ENCODE measurements at regions not wholly inside any gene's neighbourhood (a gene's known extent, or its start where the extent isn't known, plus 50 kb on each side); places are given as distances from the start of the nearest gene placed in this dataset.

DNA sequence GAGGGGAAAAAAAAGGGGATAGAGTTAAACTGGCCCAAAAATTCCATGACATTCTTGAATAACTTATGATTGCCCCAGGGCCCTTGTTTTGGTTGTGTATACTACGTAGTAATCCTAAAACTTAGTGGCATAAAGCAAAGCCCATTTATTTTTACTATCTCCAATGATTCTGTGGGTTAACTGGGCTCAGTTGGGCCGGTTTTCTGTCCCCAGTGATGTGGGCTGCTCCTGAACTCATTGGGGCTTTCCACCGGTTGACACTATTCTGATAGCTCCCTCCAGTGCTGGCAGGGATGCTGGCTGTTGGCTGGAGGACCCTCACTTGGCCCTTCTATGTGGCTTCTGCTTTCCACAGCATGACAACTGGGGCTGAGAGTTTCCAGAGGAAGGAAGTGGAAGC, 60.0 kb upstream of the TGIF1 start:
- no peak for ATAC-seq
- Histone ChIP-seq H3K9me3 (no peaks in the 10 kb centered on the region), H3K36me3 (no peaks in the 10 kb centered on the region), H3K27me3 (no peaks in the 10 kb centered on the region), H3K4me3 (no peak overlapping the region), H3K27ac (no peak overlapping the region), H3K4me1 (no peaks in the 10 kb centered on the region)
- TF ChIP-seq, protein P1, sequence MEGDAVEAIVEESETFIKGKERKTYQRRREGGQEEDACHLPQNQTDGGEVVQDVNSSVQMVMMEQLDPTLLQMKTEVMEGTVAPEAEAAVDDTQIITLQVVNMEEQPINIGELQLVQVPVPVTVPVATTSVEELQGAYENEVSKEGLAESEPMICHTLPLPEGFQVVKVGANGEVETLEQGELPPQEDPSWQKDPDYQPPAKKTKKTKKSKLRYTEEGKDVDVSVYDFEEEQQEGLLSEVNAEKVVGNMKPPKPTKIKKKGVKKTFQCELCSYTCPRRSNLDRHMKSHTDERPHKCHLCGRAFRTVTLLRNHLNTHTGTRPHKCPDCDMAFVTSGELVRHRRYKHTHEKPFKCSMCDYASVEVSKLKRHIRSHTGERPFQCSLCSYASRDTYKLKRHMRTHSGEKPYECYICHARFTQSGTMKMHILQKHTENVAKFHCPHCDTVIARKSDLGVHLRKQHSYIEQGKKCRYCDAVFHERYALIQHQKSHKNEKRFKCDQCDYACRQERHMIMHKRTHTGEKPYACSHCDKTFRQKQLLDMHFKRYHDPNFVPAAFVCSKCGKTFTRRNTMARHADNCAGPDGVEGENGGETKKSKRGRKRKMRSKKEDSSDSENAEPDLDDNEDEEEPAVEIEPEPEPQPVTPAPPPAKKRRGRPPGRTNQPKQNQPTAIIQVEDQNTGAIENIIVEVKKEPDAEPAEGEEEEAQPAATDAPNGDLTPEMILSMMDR (IDR thresholded peaks at IDR 0.05), result no peak
- no peak for FAIRE-seq
- WGBS, 2 donors, result 80 to 83% methylated on average over 3 of the region's 3 CpGs
- DNase-seq, result no peak
- intact Hi-C loops (cut with DNase I), result no loop called here

DNA sequence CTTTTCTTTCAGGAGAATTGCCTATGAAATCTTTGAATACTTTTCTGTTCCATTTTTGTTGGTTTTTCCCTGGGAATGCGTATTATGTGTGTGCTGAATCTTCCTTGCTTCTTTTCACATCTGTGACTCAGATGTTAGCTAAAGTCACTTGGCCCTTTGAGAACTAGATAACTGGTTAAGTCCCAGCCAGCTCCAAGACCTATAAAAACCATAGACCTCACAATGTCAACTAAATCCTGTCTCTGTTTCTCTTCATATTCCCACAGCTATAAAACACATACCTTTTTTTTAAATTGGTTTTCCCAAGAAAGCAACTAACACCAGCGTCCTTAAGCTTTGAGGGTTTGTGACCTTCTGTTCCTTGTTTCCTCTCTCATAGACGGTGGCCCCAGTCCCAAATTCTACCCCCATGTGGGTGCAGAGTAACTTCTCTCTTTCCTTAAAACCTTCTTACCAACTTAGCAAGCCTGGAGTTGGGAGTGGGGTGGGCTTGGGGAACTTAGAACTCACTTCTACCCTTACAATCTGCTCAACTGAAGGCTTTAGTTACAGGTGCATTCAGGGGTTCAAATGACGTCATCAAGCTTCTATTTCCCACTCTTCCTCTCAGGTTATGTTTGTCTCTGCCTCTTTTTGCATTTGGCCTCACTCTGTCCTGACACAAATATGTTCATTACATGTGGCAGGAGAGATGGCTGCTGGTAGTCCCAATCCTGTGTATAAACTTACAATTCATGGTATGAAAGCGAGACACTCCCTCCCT, 58.1 kb upstream of the TGIF1 start:
- H3K27ac ChIP-seq, result no peak overlapping the region
- no peaks in the 10 kb centered on the region for H3K9me3 ChIP-seq
- WGBS, 2 donors, result 78 to 82% methylated on average over 5 of the region's 5 CpGs
- no peak overlapping the region for H3K4me3 ChIP-seq
- H3K4me1 ChIP-seq, result no peaks in the 10 kb centered on the region
- intact Hi-C loops (cut with DNase I), result no loop called here
- DNase-seq (no peak), FAIRE-seq (no peak), ATAC-seq (no peak)
- no peaks in the 10 kb centered on the region for H3K27me3 ChIP-seq
- no peaks in the 10 kb centered on the region for H3K36me3 ChIP-seq
- TF ChIP-seq, protein P1 (IDR thresholded peaks at IDR 0.05), result no peak

DNA sequence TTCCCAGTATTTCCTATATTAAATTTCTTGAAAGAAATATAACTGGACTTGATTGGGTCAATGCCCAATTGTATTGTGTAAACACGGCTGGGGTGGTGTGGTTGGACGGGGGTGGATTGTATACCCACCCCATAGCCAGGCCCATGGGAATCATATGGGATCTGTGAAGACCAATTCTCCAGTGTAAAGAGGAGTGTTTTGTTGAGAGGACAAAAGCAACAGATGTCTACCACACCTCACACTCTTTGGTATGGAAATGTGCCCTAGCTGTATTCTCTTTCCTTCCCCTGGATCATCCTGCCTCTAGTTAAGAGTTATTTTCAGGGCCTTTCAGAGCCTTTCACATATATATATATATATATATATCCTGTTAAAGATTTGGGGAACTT, 57.5 kb upstream of the TGIF1 start:
- ATAC-seq, result no peak
- H3K4me3 ChIP-seq, result no peak overlapping the region
- FAIRE-seq, result no peak
- no peak overlapping the region for H3K27ac ChIP-seq
- no peak for DNase-seq
- no peaks in the 10 kb centered on the region for H3K27me3 ChIP-seq
- no peaks in the 10 kb centered on the region for H3K4me1 ChIP-seq
- intact Hi-C loops (cut with DNase I), result no loop called here
- TF ChIP-seq, protein P1 (IDR thresholded peaks at IDR 0.05), result no peak
- WGBS, 2 donors, result 78 to 83% methylated on average over 2 of the region's 2 CpGs
- H3K9me3 ChIP-seq, result no peaks in the 10 kb centered on the region
- no peaks in the 10 kb centered on the region for H3K36me3 ChIP-seq

DNA sequence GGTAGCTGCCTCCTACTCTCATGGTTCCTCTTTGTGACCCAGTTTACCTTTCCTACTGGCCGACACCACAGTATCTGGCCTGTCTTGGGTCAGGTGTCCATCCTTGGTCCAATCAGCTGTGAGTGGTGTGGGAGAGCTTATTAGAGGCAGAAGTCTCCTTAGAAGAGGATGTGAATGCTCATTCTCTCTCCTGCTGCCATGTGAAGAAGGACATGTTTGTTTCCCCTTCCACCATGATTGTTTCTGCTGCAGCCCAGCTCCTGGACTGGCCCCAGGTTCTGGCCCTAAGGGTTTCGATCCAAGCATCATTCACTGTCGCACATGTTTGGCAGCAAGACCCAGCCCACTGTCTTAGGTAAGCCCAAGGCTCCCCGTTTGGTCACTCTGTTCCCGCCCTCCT, 55.3 kb upstream of the TGIF1 start:
- WGBS, 2 donors, result 85 to 99% methylated on average over 5 of the region's 5 CpGs
- DNase-seq (no peak), ATAC-seq (no peak), FAIRE-seq (no peak)
- intact Hi-C loops (cut with DNase I), result no loop called here
- H3K9me3 ChIP-seq, result no peaks in the 10 kb centered on the region
- H3K36me3 ChIP-seq, result no peaks in the 10 kb centered on the region
- no peaks in the 10 kb centered on the region for H3K27me3 ChIP-seq
- H3K4me3 ChIP-seq, result no peak overlapping the region
- no peaks in the 10 kb centered on the region for H3K4me1 ChIP-seq
- TF ChIP-seq, protein P1 (IDR thresholded peaks at IDR 0.05), result no peak
- no peak overlapping the region for H3K27ac ChIP-seq

DNA sequence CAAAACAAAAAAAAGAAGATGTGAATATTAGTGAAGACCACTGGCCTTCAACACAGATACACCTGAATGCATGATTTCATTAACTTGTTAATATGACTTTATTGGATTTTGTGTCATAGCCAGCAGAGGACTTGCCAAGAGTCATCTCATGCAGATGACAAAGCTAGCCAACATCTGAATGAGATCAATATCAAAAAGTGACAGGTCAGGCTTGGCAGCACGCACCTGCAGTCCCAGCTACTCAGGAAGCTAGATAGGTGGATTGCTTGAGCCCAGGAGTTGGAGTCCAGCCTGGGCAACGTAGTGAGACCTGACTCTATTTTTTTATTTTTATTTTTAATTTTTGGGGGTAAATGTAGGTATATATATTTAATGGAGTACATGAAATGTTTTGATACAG, 54.5 kb upstream of the TGIF1 start:
- TF ChIP-seq, protein P1 (IDR thresholded peaks at IDR 0.05), result no peak
- 49 to 53% methylated on average over 2 of the region's 2 CpGs for WGBS, 2 donors
- no peak for ATAC-seq
- H3K4me1 ChIP-seq, result no peaks in the 10 kb centered on the region
- intact Hi-C loops (cut with DNase I), result no loop called here
- no peaks in the 10 kb centered on the region for H3K27me3 ChIP-seq
- H3K4me3 ChIP-seq, result no peak overlapping the region
- no peak for FAIRE-seq
- no peaks in the 10 kb centered on the region for H3K9me3 ChIP-seq
- H3K27ac ChIP-seq, result no peak overlapping the region
- DNase-seq, result no peak
- no peaks in the 10 kb centered on the region for H3K36me3 ChIP-seq

Measured in pancreas (tissue), 10 donors.